ENCODE measurements at regions not wholly inside any gene's neighbourhood (a gene's known extent, or its start where the extent isn't known, plus 50 kb on each side); places are given as distances from the start of the nearest gene placed in this dataset.

DNA sequence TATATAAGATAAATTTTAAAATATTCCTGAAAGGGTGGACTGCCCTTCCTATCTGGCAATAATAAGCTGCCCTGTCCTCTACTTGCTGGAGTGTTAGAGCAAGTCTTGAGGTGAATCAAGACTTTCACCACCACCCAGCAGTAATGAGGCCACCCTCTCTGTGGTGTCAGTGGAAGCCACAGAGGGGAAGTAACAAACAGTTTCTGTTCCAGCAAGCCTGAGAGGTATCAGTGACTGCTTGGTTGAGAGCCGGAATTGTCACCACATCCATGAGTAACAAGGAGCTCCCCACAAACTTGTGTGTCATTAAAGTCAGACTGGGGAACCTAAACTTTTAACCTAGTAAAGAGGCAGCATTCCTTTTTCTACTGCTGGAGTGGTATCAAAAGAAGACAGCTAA lies 532.7 kb upstream of the SPRY2 start:
- TF ChIP-seq POLR2A (IDR thresholded peaks at IDR 0.05): no peak
- TF ChIP-seq, protein P1, sequence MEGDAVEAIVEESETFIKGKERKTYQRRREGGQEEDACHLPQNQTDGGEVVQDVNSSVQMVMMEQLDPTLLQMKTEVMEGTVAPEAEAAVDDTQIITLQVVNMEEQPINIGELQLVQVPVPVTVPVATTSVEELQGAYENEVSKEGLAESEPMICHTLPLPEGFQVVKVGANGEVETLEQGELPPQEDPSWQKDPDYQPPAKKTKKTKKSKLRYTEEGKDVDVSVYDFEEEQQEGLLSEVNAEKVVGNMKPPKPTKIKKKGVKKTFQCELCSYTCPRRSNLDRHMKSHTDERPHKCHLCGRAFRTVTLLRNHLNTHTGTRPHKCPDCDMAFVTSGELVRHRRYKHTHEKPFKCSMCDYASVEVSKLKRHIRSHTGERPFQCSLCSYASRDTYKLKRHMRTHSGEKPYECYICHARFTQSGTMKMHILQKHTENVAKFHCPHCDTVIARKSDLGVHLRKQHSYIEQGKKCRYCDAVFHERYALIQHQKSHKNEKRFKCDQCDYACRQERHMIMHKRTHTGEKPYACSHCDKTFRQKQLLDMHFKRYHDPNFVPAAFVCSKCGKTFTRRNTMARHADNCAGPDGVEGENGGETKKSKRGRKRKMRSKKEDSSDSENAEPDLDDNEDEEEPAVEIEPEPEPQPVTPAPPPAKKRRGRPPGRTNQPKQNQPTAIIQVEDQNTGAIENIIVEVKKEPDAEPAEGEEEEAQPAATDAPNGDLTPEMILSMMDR (IDR thresholded peaks at IDR 0.05): no peak
